Stimulated activated CD4-positive, alpha-beta T cell treated with anti-CD3 and anti-CD28 coated beads, Interleukin-1b, Interleukin-23, amount 100 ng/mL, for 48 hours (primary cell): ENCODE measurements at regions not wholly inside any gene's neighbourhood (a gene's known extent, or its start where the extent isn't known, plus 50 kb on each side); places are given as distances from the start of the nearest gene placed in this dataset.

ENCODE experiments used
- DNase-seq: peaks from one replicate; pipeline ENCODE4 v3.0.0-alpha.2; 2020

DNA sequence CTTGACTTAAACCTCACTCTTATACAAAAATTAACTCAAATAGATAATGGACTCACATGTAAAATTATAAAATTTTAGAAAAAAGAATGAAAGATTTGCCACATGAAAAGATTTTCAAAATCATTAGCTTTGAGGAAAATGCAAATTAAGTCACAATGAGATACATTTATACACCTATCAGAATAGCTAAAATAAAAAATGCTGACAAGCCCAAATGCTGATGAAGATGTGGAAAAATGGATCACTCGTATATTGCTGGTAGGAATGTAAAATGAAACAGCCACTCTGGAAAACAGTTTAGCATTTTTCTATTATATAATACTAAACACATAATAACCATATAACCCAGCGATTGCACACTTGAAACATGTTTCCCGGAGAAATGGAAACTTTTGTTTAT is 316.2 kb downstream of the ANKRD50 start:
- no peak for DNase-seq

DNA sequence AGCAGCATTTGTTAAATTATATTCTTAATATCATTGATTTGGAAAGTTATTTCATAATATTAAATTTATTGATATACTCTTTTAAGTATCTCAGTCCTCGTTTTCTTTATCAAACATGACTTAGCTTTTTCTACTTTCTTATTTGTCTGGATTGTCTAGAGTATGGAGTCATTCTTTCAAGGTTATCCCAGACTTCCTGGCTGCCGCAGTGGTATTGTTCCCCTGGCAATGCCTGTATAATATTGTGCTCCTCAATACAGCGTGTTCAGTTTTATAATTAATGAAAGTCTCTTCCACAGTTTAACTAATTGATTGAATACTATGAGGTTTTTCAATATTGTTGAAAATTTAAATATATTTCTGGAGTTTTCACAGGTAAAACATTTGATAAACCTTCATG is 310.9 kb downstream of the ANKRD50 start:
- no peak for DNase-seq

DNA sequence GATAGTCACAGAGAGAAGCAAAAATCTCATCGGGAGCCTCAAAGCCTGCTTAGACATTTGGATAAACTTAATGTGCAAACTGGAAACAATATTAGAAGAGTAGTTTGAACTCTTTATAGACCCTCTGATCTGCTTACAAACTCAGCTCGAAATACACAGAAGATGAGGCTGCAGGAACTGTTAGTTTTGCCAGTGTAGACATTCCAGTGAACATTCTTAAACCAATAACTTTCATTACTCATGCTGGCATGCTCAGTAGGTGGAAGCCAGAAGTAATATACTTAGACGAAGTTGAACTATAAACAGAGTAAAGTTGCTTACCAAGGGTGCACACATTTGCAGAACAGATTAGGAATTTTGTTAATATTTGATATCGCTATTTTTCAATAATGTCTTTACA is 303.5 kb downstream of the ANKRD50 start:
- no peak for DNase-seq

DNA sequence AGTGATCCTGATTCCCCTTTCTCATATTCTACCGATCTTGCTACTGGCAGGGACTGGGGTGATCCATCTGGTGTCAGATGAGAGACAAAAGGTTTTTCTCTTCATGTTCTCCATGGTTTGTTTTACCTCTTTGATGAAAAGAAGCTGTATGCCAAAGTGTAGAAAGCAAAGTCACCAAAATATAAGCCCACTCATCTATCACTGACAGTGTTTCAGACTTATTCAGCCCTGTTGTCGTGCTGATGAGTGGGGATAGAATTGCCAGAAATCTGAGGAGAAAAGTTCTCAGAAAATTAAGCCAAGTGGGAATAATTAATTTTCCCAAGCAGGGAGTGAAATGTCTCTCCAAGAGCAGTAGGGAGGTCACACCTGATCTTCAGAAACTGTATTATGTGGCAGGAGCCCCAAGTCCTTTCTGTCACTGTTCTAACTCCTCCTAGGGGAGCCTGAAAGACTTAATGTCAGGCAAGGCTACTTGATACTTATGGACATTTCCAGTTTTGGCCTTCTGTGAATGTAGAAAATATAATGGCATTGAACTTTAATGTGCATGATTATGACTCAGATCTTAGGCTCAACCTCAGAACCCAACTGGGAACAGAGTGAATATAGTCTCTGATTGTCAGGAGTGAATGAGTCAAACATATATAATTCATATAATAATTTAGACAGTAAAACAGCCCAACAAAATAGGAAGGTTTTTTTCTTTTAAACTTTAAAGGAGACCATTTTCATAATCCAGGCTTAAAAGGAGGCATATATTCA is 298.1 kb downstream of the ANKRD50 start:
- no peak for DNase-seq

DNA sequence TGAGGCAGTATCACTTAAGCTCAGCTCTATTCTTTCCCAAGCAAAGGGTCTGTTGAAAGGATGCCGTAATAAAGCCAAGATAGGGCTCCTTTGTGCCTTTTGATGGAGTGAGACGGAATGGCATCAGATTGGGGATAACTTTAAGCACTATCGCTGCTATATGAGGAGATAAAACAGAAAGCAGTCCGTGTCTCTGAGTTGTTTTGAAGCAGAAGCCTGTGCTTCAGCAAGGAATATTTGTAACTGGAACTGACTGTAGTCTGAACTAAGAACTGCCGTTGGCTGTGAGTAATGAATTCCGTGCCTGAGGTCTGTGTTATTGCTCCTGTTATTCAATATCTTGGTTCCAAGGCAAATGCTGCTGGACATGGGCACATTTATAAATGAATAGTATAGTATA is 297.4 kb downstream of the ANKRD50 start:
- no peak for DNase-seq

DNA sequence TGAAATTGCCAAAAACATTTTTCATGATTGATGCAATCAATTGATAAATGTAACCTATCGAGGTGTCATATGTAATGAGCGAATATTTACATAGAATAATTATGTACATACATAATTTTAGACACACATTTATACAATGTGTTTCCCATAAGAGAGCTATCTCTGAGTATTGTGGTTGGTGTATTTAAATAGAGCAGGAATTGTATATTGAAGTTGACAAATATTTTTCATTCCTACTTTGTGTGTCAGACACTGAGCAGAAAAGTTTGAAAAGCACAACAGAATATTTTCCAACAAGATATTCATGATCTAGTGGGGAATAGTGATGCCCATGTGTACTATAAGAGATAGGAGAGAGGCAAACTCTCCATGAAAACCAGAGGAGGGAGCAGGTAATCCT is 295.2 kb downstream of the ANKRD50 start:
- no peak for DNase-seq

DNA sequence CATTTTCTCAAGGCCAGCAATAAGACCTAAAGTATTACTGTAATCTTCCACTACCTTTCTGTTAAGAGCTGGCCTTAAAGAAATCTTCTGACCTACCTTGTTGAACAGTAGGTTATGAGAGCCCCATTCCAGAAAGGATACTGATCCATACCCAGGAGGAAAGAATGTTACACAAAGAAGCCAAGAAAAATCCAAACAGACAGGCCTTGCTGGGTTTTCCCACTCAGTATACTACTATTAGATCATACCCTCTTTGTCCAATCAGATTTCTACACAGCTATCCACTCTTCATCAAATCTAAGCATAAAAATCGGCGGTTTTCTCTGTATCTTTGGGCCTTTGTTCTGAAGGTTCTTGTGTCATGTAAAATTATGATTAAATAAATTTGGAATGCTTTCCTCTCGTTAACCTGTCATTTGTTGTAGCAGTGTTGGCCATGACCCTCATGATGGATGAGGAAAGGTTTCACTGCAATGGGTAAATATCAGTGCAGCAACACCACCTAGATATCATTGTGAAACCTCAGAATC is 292.3 kb downstream of the ANKRD50 start:
- no peak for DNase-seq

DNA sequence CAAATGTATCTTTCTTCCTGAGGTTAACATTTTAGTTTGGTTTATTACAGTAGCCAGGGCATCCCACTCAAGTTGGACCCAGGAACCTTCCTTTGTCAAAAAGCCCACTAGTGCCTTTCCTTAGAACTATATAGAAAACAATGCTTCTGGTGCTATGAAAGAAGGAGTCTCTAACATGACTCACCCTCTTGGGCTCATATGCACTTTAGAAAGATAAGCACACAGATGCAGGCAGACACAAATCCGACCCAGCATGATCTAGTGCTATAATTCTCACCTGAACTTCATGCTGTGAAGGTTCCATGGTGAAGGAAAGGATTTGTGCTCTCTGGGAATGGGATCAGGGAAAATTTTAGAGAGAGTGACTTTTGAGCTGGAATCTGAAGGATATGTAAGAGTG is 289.4 kb downstream of the ANKRD50 start:
- no peak for DNase-seq

DNA sequence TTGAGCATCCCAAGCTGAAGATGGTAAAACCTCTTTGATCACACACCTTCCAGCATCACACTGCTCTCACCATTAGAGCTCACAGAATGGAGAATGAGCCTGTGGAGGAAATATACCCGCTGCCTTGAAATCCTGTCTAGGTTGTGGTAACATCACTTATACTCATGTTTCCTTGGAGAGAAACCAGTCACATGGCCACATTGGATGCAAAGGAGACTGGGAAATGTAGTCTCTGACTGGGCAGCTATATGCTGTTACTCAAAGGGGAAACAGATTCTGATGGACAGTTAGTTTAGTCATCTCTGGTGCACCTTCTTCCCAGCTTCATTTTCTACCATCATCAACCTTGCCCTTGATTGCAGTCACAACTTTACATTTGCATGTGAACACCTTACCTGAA is 286.3 kb downstream of the ANKRD50 start:
- no peak for DNase-seq

DNA sequence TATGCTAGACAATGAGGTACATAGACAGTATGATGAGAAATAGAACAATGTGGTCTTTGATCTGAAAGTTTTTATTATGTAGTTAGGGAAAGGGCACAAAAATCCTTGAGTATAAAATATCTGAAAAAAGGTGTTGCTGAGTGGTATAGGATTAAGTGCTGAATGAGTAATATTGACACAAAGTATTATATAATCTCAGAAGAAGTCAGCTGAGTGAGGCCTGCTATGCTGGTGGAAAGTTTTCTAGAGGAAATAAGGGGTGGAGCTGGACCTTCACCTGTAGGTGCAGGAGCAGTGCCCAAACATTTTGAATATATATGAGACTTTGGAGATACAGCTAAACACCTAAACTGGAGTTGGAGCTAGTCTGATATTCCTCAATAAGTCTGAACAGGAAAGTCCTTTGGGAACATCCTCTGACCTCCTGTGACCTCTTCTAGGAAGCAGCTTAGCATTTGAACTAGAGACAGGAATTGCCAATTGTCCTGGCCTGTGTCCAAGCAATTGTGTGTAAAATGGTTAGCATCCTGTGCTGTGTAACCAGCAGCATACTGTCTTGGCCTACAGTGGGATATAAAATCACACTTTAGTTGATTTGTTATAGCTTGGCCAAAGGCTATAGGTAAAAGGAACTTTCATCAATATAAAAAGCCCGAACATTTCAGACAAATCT is 285.3 kb downstream of the ANKRD50 start:
- DNase-seq, result no peak

DNA sequence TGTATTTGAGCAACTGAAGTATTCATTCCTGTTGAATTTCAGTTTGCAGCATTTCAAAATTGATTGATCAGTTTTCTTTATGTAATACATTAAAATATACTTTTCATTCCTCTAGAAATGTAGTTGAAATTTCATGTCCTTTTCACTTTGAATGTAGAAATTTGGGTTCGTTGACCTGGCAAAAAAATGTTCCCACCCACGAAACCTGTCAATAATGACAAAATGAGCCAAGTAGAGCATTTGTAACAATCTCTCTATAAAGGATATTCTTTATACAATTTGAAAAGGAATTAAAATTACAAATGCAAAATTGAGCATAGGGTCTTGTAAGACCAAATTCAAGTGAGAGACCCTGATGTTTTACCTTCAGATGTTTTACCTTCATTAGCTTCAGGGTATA is 283.9 kb downstream of the ANKRD50 start:
- no peak for DNase-seq

DNA sequence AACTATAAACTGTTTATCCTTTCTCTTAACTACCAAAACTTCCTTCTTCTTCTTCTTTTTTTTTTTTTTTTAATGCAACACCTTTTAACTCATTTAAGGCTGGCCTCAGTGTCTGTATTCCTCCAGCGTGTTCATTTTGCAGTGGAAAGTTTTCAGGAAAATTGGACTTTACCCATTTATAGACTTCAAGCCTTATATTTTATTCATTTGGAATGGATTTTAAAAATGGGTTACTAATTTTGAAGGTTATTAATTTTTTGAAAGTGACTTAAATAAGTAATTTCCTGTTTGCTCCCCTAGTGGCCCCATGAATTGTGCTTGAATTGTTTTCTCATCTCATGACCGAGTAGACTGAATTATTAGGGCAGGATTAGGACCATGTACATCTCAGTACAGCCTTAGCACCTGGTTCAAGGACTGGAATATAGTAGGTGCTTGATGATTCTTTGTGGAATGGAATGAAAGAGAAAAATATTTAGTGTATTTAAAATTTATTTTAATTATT is 282.7 kb downstream of the ANKRD50 start:
- DNase-seq, result no peak

DNA sequence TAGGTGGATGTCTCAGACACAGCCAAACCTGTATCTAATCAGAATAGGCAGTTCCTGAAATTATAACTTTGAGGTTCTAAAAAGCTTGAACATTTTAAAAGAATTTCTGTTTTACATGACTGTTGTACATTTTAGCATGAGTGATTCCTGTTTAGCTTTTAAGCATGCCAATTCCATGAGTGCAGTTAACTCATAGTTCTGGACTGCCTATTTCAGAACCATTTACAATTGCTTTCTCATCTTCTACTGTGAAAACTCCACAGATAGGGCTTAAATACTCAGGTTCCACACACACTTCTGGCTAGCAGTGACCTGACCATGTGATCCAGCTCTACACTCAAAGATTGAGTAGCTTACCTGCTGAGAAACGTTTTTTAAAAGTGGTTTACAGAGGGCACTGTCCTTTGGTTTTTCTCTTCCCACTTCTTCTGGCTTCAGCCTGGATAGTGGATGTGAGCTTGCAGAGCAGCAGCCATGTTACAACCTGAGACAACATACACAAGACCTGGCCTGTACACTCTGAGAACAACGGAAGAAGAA is 280.8 kb downstream of the ANKRD50 start:
- no peak for DNase-seq

DNA sequence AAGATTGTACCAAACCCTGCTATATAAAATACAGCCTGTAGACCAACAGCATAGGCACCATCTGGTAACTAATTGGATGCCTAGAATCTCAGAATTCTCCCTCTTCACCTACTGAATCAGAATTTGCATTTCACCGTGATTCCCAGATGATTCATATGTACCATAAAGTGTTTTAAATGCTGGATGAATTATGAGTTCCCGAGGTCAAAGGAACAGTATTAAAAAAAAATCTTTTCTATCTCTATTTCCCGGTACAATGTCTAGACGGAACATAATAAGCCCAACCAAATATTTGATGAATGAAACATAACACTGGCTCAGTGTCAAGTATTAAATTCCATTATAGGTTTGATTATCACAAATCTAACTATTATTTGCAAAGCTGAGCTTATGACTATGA is 280.0 kb downstream of the ANKRD50 start:
- no peak for DNase-seq

DNA sequence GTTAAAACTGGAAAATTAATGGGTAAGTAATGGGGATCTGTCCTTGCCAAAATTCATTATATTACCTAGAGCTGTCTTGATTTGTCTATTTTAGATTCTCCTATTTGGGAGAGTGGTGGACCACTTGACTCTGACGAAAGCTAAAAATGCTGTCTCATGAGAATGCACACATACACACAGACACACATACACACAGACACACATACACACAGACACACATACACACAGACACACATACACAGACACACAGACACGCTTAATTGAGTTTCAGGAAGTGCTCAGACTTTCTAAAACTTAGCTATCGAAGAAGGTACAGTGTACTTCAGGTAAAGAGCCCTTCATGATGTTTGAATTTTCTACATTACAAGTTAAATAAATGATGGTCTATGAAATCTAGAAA is 279.5 kb downstream of the ANKRD50 start:
- no peak for DNase-seq

DNA sequence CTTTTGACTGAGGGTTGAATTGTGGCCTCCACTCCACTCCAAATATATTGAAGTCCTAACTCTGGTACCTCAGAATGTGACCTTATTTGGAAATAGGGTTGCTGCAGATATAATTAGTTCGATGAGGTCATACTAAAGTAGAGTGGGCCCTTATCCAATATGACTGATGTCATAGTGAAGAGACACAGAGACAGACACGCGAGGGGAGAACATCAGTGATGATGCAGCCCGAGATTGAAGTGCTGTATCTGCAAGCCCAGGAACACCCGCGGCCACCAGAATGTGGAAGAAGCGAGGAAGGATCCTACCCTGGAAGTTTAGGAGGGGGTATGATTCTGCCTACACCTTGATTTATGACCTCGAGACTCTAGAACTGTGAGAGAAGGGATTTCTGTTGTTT is 279.0 kb downstream of the ANKRD50 start:
- no peak for DNase-seq

DNA sequence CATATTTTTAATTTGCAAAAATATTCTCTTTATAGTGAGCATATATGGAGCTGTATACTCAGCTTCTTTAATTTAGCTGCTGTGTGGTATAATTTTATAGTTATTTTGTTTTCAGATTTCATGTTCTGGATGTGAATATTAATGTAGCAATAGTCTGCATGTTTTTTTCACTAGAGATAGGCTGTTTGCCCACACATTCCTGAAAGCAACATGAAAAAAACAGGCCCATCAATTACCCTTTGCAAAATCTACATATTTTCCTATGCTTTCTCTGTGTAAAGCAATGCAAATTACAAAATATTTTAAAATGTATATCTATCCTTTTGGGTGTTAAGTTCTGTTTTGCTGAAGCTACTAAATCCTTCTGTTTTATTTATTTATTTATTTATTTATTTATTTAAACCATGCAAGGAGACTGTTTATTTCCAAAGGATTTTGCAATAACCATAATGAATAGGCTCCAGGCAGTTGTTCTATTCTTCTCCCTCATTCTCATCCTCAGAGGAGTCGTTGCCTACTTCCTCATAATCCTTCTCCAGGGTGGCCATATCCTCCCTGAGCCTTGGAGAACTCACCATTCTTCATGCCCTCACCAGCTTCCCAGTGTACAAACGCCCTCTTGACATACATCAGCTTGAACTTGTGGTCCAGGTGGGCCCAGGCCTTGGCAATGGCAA is 277.1 kb downstream of the ANKRD50 start:
- no peak for DNase-seq

DNA sequence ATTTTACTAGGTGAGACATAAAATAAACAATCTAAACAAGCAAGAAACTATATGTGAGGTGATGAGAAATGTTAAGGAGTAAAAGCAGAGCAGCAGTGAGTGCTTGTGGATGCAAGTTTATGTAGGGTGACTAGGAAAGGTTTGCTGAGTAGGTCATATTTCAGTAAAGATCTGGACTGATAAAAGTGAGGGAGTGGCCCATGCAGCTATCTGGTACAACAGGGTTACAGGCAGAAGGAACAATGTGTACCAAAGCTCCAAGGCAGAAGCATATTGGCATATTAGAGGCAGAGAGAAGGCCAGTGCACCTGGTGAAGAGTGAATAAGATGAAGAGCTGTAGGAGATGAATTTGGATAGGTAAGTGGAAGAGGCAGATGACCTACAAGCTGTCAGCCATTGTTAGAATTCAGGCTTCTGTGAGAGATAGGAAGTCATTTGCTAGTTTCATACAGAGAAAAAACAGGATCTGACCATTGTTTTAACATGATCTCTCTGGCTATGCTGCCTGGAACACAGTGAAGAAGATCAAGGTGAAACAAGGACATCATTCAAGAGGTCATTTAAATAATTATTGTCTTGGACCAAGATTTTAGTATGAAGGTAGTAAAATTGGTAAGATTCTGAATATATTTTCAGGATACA is 274.6 kb downstream of the ANKRD50 start:
- no peak for DNase-seq

DNA sequence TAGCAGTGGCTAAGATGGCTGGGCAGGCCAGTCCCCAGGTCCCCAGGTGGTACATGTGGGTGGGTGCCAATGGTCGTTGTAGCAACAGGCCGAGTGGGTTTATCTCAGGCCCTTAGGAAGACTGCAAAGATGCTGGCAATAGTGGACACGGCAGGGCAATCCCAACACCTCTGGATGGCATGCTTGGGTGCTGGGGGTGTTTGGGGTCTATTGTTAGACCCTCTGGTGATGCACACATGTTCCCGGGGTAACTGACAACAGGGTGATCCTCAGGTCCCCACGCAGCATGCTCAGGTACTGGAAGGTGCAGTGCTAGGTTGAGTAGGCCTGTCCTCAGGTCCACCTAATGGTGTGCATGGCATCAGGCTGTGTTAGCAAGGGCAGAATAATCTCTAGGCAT is 267.5 kb downstream of the ANKRD50 start:
- DNase-seq, result no peak

DNA sequence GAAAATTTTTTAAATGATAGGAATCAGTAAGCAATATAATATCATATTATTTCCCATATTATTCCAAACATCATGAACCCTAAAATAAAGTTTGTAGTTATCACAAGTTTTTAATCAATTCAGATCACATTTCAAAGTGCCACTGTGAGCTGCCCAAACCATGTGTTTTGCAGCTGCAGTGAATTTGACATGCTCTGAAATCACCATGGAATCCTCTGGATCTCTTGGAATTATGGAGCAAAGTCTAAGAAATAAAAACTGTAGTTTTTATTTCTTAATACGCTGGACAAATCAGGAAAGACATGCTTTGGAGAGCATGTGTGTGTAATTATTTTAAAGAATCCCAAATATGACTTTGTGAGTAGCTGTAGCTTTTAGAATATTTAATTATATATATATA is 262.7 kb downstream of the ANKRD50 start:
- DNase-seq, result no peak

DNA sequence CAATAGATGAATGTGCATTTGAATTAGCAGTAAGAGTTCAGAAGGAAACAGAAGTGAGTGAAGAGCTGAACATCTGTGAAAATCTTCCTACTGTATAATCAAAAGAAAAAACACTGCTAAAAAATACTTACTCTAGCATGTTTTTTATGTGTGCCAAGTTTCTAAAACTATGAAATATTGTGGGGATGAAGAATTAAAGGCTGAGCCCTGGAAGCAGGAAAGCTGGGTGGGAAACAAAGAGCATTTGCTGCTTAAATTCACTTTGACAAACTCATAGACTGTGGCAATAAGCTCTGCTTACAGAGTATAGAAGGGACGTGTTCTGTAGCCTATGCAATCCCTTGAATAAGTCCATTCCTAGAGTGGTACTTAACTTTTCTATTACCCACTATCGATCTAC is 261.7 kb downstream of the ANKRD50 start:
- no peak for DNase-seq

DNA sequence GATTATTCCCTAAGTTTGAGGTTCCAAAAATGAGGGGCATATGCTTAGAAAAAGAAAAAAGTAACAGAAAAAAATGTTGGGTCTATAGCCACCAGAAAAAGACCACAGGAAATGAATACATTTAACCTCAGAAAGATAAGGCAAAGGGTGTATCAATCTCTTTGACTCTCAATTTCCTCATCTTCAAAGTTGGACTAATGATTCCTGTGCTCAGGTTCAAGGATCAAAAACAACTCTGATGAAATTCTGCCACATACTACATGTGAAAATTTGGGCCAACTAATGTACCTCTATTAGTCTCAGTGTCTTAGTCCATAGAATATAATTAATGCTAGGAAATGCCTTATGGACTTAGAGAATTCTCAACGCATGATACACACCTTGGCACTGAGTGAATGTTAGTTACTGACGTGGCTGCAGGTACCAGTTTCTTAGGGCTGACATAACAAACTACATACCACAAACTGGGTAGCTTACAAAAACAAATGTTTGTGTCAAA is 257.7 kb downstream of the ANKRD50 start:
- no peak for DNase-seq

DNA sequence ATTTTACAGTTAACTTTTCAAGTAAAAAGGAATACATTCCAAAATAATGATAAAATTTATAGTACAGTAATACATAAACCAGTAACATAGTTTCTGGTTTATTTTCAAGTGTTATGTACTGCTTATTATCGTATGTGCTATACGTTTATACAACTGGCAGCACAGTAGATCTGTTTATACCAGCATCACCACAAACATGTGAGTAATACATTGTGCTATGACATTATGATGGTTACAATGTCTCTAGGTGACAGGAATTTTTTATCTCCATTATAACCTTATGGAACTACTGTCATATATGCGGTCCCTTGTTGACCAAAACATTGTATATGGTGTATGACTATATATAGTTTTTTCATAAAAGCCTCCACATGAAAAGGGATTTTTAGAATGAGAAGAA is 256.9 kb downstream of the ANKRD50 start:
- no peak for DNase-seq
